Endodermal cell (in vitro differentiated cells): ENCODE measurements at regions not wholly inside any gene's neighbourhood (a gene's known extent, or its start where the extent isn't known, plus 50 kb on each side); places are given as distances from the start of the nearest gene placed in this dataset.

Experiments used
- DNase-seq: peaks from one replicate; pipeline ENCODE4 v3.0.0-alpha.2; 2017
- H3K27ac ChIP-seq: 2 replicates; pipeline ENCODE4 v1.5.1; 2013; ENCODE audit warnings: mild to moderate bottlenecking, low read depth, low read length, moderate library complexity
- H3K27me3 ChIP-seq: 2 replicates; pipeline ENCODE4 v1.6.1; 2013; ENCODE audit warnings: mild to moderate bottlenecking, low read length, moderate library complexity; ENCODE audit not compliant: insufficient read depth, control insufficient read depth, poor library complexity, severe bottlenecking
- H3K36me3 ChIP-seq: 2 replicates; pipeline ENCODE4 v1.7.0; 2013; ENCODE audit warnings: mild to moderate bottlenecking, low read length, moderate library complexity; ENCODE audit not compliant: control insufficient read depth, insufficient read depth
- H3K4me1 ChIP-seq: one replicate; pipeline ENCODE4 v1.7.0; 2013; ENCODE audit warnings: low read length; ENCODE audit not compliant: control insufficient read depth, insufficient read depth
- H3K4me3 ChIP-seq: 2 replicates; pipeline ENCODE4 v1.5.1; 2013; ENCODE audit warnings: mild to moderate bottlenecking, low read length, moderate library complexity
- H3K9ac ChIP-seq: 2 replicates; pipeline ENCODE4 v1.6.1; 2013; ENCODE audit warnings: mild to moderate bottlenecking, low read length, moderate library complexity; ENCODE audit not compliant: poor library complexity, severe bottlenecking; ENCODE audit errors: extremely low read depth
- H3K9me3 ChIP-seq: 2 replicates; pipeline ENCODE4 v1.6.1; 2013; ENCODE audit warnings: mild to moderate bottlenecking, low read length, moderate library complexity; ENCODE audit not compliant: control insufficient read depth
- H3K27ac Mint-ChIP-seq: 2 replicates; pipeline ENCODE4 v1.8.0; 2020; ENCODE audit warnings: mixed read lengths
- H3K27me3 Mint-ChIP-seq: 2 replicates; pipeline ENCODE4 v1.8.0; 2021; ENCODE audit warnings: mild to moderate bottlenecking, mixed read lengths; ENCODE audit not compliant: insufficient read depth
- H3K36me3 Mint-ChIP-seq: 2 replicates; pipeline ENCODE4 v1.8.0; 2020; ENCODE audit warnings: low read depth, mixed read lengths
- H3K4me1 Mint-ChIP-seq: 2 replicates; pipeline ENCODE4 v1.8.0; 2020; ENCODE audit warnings: mixed read lengths
- H3K4me3 Mint-ChIP-seq: 2 replicates; pipeline ENCODE4 v1.8.0; 2020; ENCODE audit warnings: mild to moderate bottlenecking, moderate library complexity, mixed read lengths
- H3K9me3 Mint-ChIP-seq: 2 replicates; pipeline ENCODE4 v1.8.0; 2020; ENCODE audit warnings: mild to moderate bottlenecking, mixed read lengths
- WGBS, 2 experiments: methylation state at CpG; one replicate each; pipeline versions ENCODE4 v1.1.5 to v1.1.7; 2013; ENCODE audit warnings: missing lambda C conversion rate in 2 of 2, mixed read lengths in 1 of 2; ENCODE audit not compliant: insufficient coverage in 1 of 2, insufficient read length in 1 of 2; 5-methylcytosine and 5-hydroxymethylcytosine counted together
- TF ChIP-seq, protein P1 (sequence below): fragments of 200-600 bp; sonication (generic); conservative IDR thresholded peaks from 2 replicates; pipeline ENCODE4 v1.5.0; 2021; ENCODE audit warnings: antibody characterized with exemption, mild to moderate bottlenecking

GRCh38 chr4:174134361-174134760 lies 149.1 kb downstream of the FBXO8 start:
- H3K27me3 ChIP-seq, result no peaks in the 10 kb centered on the region
- no peak overlapping the region for H3K4me3 ChIP-seq
- no peak overlapping the region for H3K9ac ChIP-seq
- no peaks in the 10 kb centered on the region for H3K27me3 Mint-ChIP-seq
- H3K27ac ChIP-seq, result no peak overlapping the region
- no peaks in the 10 kb centered on the region for H3K9me3 Mint-ChIP-seq
- WGBS, 2 experiments, result 100% methylated on average over 2 of the region's 2 CpGs; no CpG with 5 or more reads in 1 of the 2 experiments
- TF ChIP-seq, protein P1, sequence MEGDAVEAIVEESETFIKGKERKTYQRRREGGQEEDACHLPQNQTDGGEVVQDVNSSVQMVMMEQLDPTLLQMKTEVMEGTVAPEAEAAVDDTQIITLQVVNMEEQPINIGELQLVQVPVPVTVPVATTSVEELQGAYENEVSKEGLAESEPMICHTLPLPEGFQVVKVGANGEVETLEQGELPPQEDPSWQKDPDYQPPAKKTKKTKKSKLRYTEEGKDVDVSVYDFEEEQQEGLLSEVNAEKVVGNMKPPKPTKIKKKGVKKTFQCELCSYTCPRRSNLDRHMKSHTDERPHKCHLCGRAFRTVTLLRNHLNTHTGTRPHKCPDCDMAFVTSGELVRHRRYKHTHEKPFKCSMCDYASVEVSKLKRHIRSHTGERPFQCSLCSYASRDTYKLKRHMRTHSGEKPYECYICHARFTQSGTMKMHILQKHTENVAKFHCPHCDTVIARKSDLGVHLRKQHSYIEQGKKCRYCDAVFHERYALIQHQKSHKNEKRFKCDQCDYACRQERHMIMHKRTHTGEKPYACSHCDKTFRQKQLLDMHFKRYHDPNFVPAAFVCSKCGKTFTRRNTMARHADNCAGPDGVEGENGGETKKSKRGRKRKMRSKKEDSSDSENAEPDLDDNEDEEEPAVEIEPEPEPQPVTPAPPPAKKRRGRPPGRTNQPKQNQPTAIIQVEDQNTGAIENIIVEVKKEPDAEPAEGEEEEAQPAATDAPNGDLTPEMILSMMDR, result no peak
- H3K36me3 Mint-ChIP-seq, result no peaks in the 10 kb centered on the region
- H3K27ac Mint-ChIP-seq, result no peak overlapping the region
- no peak overlapping the region for H3K4me3 Mint-ChIP-seq
- H3K36me3 ChIP-seq, result no peaks in the 10 kb centered on the region
- H3K9me3 ChIP-seq, result no peaks in the 10 kb centered on the region
- no peaks in the 10 kb centered on the region for H3K4me1 Mint-ChIP-seq
- DNase-seq, result no peak
- H3K4me1 ChIP-seq, result no peaks in the 10 kb centered on the region

GRCh38 chr4:174133551-174133950 lies 149.9 kb downstream of the FBXO8 start:
- Mint-ChIP-seq H3K36me3 (no peaks in the 10 kb centered on the region), H3K4me3 (no peak overlapping the region), H3K9me3 (no peaks in the 10 kb centered on the region), H3K27ac (no peak overlapping the region), H3K4me1 (no peaks in the 10 kb centered on the region), H3K27me3 (no peaks in the 10 kb centered on the region)
- Histone ChIP-seq H3K4me1 (no peaks in the 10 kb centered on the region), H3K4me3 (no peak overlapping the region), H3K27me3 (no peaks in the 10 kb centered on the region), H3K9ac (no peak overlapping the region), H3K27ac (no peak overlapping the region), H3K9me3 (no peaks in the 10 kb centered on the region), H3K36me3 (no peaks in the 10 kb centered on the region)
- TF ChIP-seq, protein P1, result no peak
- 88% methylated on average over 1 of the region's 1 CpG; no CpG with 5 or more reads in 1 of the 2 experiments for WGBS, 2 experiments
- no peak for DNase-seq

GRCh38 chr4:174131901-174132300 lies 151.6 kb downstream of the FBXO8 start:
- Histone ChIP-seq H3K36me3 (no peaks in the 10 kb centered on the region), H3K9ac (no peak overlapping the region), H3K27me3 (no peaks in the 10 kb centered on the region), H3K9me3 (no peaks in the 10 kb centered on the region), H3K4me1 (no peaks in the 10 kb centered on the region), H3K27ac (no peak overlapping the region), H3K4me3 (no peak overlapping the region)
- Mint-ChIP-seq H3K4me3 (no peak overlapping the region), H3K36me3 (no peaks in the 10 kb centered on the region), H3K4me1 (no peaks in the 10 kb centered on the region), H3K27me3 (peaks cover 7% of the 10 kb centered on the region), H3K9me3 (no peaks in the 10 kb centered on the region), H3K27ac (no peak overlapping the region)
- no peak for DNase-seq
- TF ChIP-seq, protein P1, result no peak
